GM12878 (cell line): ENCODE measurements at regions not wholly inside any gene's neighbourhood (a gene's known extent, or its start where the extent isn't known, plus 50 kb on each side); places are given as distances from the start of the nearest gene placed in this dataset.

ENCODE experiments used
- ATAC-seq: fragments of 200-7000 bp; cut with Tn5 transposase; 3 replicates; pipeline ENCODE4 v1.9.1; 2020; ENCODE audit warnings: mild to moderate bottlenecking, moderate library complexity
- BruUV-seq: library from RNA; stranded (reverse); fragments of 400-500 nt; replicated peaks from 2 replicates; lab custom pipeline; 2021; lab: Mats Ljungman, UMichigan
- CTCF ChIA-PET: fragments of 300-600 bp; sonication (Branson Sonifier 250); formaldehyde crosslinking; extraction: SDS; loops from one replicate; lab custom pipeline; 2021; ENCODE audit warnings: inconsistent platforms; lab: Yijun Ruan, JAX
- POLR2A ChIA-PET: fragments of 350-600 bp; formaldehyde crosslinking; extraction: SDS; loops from one replicate; lab custom pipeline; 2021; ENCODE audit warnings: inconsistent platforms; lab: Charles Lee
- RAD21 ChIA-PET: fragments of 300-600 bp; sonication (Branson Sonifier 250); formaldehyde crosslinking; loops from one replicate; lab custom pipeline; 2023; ENCODE audit warnings: antibody characterized with exemption; ENCODE audit not compliant: unreplicated experiment; lab: Charles Lee
- SMC1A ChIA-PET: fragments of 300-600 bp; sonication (Branson Sonifier 250); formaldehyde crosslinking; loops from one replicate; lab custom pipeline; 2023; ENCODE audit not compliant: unreplicated experiment, uncharacterized antibody; lab: Charles Lee
- DNase-seq: peaks from one replicate; pipeline ENCODE4 v3.0.0-alpha.2; 2011; ENCODE audit warnings: low read depth, low spot score
- FAIRE-seq: peaks from 3 replicates; lab custom pipeline; 2011; peaks lifted over from hg19 to GRCh38; lab: Jason Lieb, UNC
- H2AFZ ChIP-seq: 2 replicates; pipeline ENCODE4 v1.6.0; 2011; ENCODE audit warnings: low read depth, low read length, control low read depth; ENCODE audit not compliant: control insufficient read depth
- H3K27ac ChIP-seq: 2 replicates; pipeline ENCODE4 v1.5.1; 2011; ENCODE audit warnings: control low read depth; ENCODE audit not compliant: control insufficient read depth, insufficient read depth
- H3K27me3 ChIP-seq, 2 experiments: replicated peaks in 1 of 2; 2 replicates each; pipeline versions ENCODE4 v1.6.0 to v1.6.1; 2011; ENCODE audit warnings: low read length in 1 of 2; ENCODE audit not compliant: control insufficient read depth in 2 of 2, insufficient read depth in 2 of 2
- H3K36me3 ChIP-seq, 2 experiments: 2 replicates each; pipeline ENCODE4 v1.5.1; 2011; ENCODE audit warnings: low read length in 1 of 2; ENCODE audit not compliant: control insufficient read depth in 2 of 2, insufficient read depth in 2 of 2
- H3K4me1 ChIP-seq: 2 replicates; pipeline ENCODE4 v1.6.1; 2011; ENCODE audit warnings: mild to moderate bottlenecking, low read length, moderate library complexity, mixed read lengths; ENCODE audit not compliant: control insufficient read depth, insufficient read depth
- H3K4me2 ChIP-seq: 2 replicates; pipeline ENCODE4 v1.6.0; 2011; ENCODE audit warnings: control low read depth; ENCODE audit not compliant: control insufficient read depth, insufficient read depth
- H3K4me3 ChIP-seq: fragments of 200-600 bp; sonication (generic); 2 replicates; pipeline ENCODE4 v1.5.1; 2016
- H3K79me2 ChIP-seq: 2 replicates; pipeline ENCODE4 v1.6.0; 2011; ENCODE audit warnings: low read length; ENCODE audit not compliant: control insufficient read depth, insufficient read depth
- H3K9ac ChIP-seq: 2 replicates; pipeline ENCODE4 v1.8.0; 2011; ENCODE audit warnings: low read length, control low read depth, mixed read lengths; ENCODE audit not compliant: control insufficient read depth, insufficient read depth
- H3K9me3 ChIP-seq: replicated peaks from 3 replicates; pipeline ENCODE4 v1.5.1; 2011; ENCODE audit warnings: mild to moderate bottlenecking, low read length; ENCODE audit not compliant: control insufficient read depth, insufficient read depth
- H4K20me1 ChIP-seq: 2 replicates; pipeline ENCODE4 v1.6.0; 2011; ENCODE audit not compliant: control insufficient read depth, insufficient read depth
- DPF2 ChIP-seq: fragments of 450-650 bp; IDR thresholded peaks from 2 replicates; pipeline ENCODE4 v1.6.1; 2017; ENCODE audit warnings: mild to moderate bottlenecking
- E2F8 ChIP-seq: fragments of 450-650 bp; IDR thresholded peaks from 2 replicates; pipeline ENCODE4 v1.6.1; 2018; ENCODE audit warnings: mild to moderate bottlenecking, low read depth, moderate library complexity; ENCODE audit not compliant: partially characterized antibody
- FOXK2 ChIP-seq: fragments of 450-650 bp; IDR thresholded peaks from 2 replicates; pipeline ENCODE4 v1.6.1; 2017; ENCODE audit warnings: mild to moderate bottlenecking, moderate library complexity
- MAX ChIP-seq: IDR thresholded peaks from 2 replicates; pipeline ENCODE4 v1.6.1; 2012; ENCODE audit warnings: low read depth, low read length, improper control_type of control experiment
- NBN ChIP-seq: fragments of 450-650 bp; IDR thresholded peaks from 2 replicates; pipeline ENCODE4 v1.6.1; 2016
- SMAD1 ChIP-seq: fragments of 450-650 bp; IDR thresholded peaks from 2 replicates; pipeline ENCODE4 v1.6.1; 2018; ENCODE audit warnings: mild to moderate bottlenecking, low read depth; ENCODE audit not compliant: partially characterized antibody
- USF2 ChIP-seq: IDR thresholded peaks from 2 replicates; pipeline ENCODE4 v1.6.1; 2011; ENCODE audit warnings: low read depth, low read length, improper control_type of control experiment, borderline replicate concordance
- ZBED1 ChIP-seq: IDR thresholded peaks from 2 replicates; pipeline ENCODE4 v1.6.1; 2016; ENCODE audit warnings: borderline replicate concordance
- WGBS: methylation state at CpG from one replicate; pipeline ENCODE4 v1.1.6; 2016; ENCODE audit warnings: low lambda C conversion rate; ENCODE audit not compliant: insufficient replicate concordance, insufficient coverage; ENCODE audit errors: missing lambda C conversion rate; 5-methylcytosine and 5-hydroxymethylcytosine counted together
- in situ Hi-C: fragments of 300-500 bp; cut with MboI; formaldehyde crosslinking; loops from 9 replicates; pipeline ENCODE4 v1.14.3; 2018; ENCODE audit warnings: mixed read lengths
- intact Hi-C: fragments of 100-400 bp; cut with micrococcal nuclease; formaldehyde crosslinking; loops from one replicate; pipeline ENCODE4 v1.14.2; 2022; ENCODE audit not compliant: unreplicated experiment
- TF ChIP-seq, protein P1 (sequence below): fragments of 450-650 bp; formaldehyde crosslinking; IDR thresholded peaks from 2 replicates; pipeline ENCODE4 v1.5.0; 2022; ENCODE audit warnings: mild to moderate bottlenecking, missing genetic modification characterization

DNA sequence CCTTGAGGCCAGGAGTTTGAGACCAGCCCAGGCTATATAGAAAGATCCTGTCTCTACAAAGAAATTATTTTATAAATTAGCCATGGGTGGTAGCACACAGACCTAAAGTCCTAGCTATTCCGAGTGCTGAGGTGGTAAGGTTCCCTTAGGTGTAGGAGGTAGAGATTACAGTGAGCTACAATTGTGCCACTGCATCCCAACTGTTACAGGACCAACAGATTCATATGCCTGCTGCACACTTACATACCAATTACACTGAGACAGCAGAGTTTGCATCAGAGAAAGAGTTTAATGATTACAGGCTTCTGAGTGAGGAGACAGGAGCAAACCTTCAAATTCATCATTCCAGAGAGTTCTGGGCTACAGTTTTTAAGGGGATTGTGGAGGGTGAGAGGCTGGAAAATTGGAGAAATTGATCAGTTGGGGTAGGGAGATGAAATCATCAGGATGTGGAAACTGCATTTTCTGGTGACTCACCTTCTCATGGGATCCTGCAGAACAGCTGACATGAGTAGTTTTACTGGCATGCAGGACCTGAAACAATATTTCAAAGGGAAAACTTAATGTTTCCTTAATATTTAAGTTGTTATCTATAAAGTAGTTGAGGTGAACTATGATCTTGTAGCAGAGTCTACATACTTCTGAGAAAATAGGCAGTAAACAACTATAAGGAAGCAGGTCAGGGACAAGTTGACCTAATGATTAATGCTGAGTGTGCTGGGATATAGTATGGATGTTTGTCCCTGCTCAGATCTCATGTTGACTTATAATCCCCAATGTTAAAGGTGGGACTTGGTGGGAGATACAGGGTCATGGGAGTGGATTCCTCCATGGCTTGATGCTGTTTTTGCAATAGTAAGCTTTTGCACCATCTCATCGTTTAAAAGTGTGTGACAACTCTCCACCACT, 54.7 kb downstream of the ANXA2R start:
- POLR2A ChIA-PET: no interaction called here
- FAIRE-seq (no peak), ATAC-seq (no peak)
- peaks cover 3% of the 10 kb centered on the region for H3K4me1 ChIP-seq
- no peak overlapping the region for H2AFZ ChIP-seq
- intact Hi-C loops (no loop called here), in situ Hi-C loops (no loop called here)
- no peaks in the 10 kb centered on the region for H3K36me3 ChIP-seq
- CTCF ChIA-PET: interaction anchor here (1.1 kb wide), 1 partner anchor 77 kb away, joined by 3 read pairs; no protein-coding TSS in a partner anchor
- H3K9me3 ChIP-seq: no peaks in the 10 kb centered on the region; the same call in 2 of the 3 replicates
- SMC1A ChIA-PET: interaction anchor here (1.0 to 1.5 kb wide), 2 partner anchors 10 to 74 kb away, joined by 3 read pairs; no protein-coding TSS in a partner anchor
- H3K4me2 ChIP-seq: no peak overlapping the region
- H3K79me2 ChIP-seq: no peaks in the 10 kb centered on the region
- WGBS: 60% methylated on average over 2 of the region's 2 CpGs
- TF ChIP-seq ZBED1 (no peak), USF2 (no peak), FOXK2 (no peak), SMAD1 (no peak), MAX (no peak), E2F8 (no peak), NBN (no peak), DPF2 (no peak)
- TF ChIP-seq, protein P1, sequence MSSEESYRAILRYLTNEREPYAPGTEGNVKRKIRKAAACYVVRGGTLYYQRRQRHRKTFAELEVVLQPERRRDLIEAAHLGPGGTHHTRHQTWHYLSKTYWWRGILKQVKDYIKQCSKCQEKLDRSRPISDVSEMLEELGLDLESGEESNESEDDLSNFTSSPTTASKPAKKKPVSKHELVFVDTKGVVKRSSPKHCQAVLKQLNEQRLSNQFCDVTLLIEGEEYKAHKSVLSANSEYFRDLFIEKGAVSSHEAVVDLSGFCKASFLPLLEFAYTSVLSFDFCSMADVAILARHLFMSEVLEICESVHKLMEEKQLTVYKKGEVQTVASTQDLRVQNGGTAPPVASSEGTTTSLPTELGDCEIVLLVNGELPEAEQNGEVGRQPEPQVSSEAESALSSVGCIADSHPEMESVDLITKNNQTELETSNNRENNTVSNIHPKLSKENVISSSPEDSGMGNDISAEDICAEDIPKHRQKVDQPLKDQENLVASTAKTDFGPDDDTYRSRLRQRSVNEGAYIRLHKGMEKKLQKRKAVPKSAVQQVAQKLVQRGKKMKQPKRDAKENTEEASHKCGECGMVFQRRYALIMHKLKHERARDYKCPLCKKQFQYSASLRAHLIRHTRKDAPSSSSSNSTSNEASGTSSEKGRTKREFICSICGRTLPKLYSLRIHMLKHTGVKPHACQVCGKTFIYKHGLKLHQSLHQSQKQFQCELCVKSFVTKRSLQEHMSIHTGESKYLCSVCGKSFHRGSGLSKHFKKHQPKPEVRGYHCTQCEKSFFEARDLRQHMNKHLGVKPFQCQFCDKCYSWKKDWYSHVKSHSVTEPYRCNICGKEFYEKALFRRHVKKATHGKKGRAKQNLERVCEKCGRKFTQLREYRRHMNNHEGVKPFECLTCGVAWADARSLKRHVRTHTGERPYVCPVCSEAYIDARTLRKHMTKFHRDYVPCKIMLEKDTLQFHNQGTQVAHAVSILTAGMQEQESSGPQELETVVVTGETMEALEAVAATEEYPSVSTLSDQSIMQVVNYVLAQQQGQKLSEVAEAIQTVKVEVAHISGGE: no peak
- TF ChIP-seq, all 136 proteins: peak for 0
- Histone ChIP-seq H3K4me3 (no peak overlapping the region), H3K27me3 (no peaks in the 10 kb centered on the region), H3K9ac (no peak overlapping the region), H3K27ac (no peak overlapping the region), H4K20me1 (no peaks in the 10 kb centered on the region)
- RAD21 ChIA-PET: no interaction called here
- no TSS peak for BruUV-seq
- DNase-seq: no peak
